ENCODE measurements at regions not wholly inside any gene's neighbourhood (a gene's known extent, or its start where the extent isn't known, plus 50 kb on each side); places are given as distances from the start of the nearest gene placed in this dataset.

DNA sequence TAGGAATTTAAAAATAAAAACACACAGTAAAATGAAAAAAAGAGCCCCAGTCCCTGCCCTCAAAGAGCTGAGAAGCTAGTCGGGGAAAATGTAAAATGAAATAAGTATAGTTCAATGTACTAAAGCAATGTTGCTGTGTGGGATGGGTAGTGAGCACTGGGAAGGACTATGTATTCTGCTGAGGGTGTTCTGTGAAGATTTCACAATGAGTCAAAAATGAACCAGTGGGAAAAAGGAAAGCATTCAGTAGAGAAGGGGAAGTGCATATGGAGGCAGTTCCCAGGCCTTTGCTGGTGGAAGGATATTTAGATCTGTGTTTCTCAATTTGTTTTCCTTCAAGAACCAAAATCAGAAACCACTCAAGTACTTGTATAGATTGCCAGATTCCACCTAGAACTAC, 1094.7 kb upstream of the KLHL29 start:
- TF ChIP-seq EZH2 (IDR thresholded peaks at IDR 0.05; ENCODE audit: low read length, missing control alignments): no peak
- TF ChIP-seq, protein P1, sequence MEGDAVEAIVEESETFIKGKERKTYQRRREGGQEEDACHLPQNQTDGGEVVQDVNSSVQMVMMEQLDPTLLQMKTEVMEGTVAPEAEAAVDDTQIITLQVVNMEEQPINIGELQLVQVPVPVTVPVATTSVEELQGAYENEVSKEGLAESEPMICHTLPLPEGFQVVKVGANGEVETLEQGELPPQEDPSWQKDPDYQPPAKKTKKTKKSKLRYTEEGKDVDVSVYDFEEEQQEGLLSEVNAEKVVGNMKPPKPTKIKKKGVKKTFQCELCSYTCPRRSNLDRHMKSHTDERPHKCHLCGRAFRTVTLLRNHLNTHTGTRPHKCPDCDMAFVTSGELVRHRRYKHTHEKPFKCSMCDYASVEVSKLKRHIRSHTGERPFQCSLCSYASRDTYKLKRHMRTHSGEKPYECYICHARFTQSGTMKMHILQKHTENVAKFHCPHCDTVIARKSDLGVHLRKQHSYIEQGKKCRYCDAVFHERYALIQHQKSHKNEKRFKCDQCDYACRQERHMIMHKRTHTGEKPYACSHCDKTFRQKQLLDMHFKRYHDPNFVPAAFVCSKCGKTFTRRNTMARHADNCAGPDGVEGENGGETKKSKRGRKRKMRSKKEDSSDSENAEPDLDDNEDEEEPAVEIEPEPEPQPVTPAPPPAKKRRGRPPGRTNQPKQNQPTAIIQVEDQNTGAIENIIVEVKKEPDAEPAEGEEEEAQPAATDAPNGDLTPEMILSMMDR (conservative IDR thresholded peaks at IDR 0.05 in 1 of 2, IDR thresholded peaks at IDR 0.05 in 1 of 2; ENCODE audit: low read depth in 1 of 2, low read length in 2 of 2): no peak
